Esophagus muscularis mucosa (tissue), 4 donors: ENCODE measurements at regions not wholly inside any gene's neighbourhood (a gene's known extent, or its start where the extent isn't known, plus 50 kb on each side); places are given as distances from the start of the nearest gene placed in this dataset.

Source experiments
- DNase-seq: peaks from one replicate; pipeline ENCODE4 v3.0.0-alpha.2; 2017; ENCODE audit errors: extremely low spot score
- H3K27ac ChIP-seq, 4 donors: fragments of 200-600 bp; sonication (generic); replicated peaks in 1 of 4; 1 replicate in 3 of 4; 2 replicates in 1 of 4; pipeline ENCODE4 v1.5.1; 2016 to 2019; ENCODE audit warnings: mild to moderate bottlenecking in 1 of 4
- H3K27me3 ChIP-seq, 4 donors: fragments of 200-600 bp; sonication (generic); one replicate each; pipeline versions ENCODE4 v1.5.1 to v1.6.0; 2016 to 2019
- H3K36me3 ChIP-seq, 4 donors: fragments of 200-600 bp; sonication (generic); one replicate each; pipeline ENCODE4 v1.5.1; 2016 to 2019
- H3K4me1 ChIP-seq, 4 donors: fragments of 200-600 bp; sonication (generic); one replicate each; pipeline ENCODE4 v1.5.1; 2016 to 2019
- H3K4me3 ChIP-seq, 4 donors: fragments of 200-600 bp; sonication (generic); 1 replicate in 2 of 4; 2 replicates in 2 of 4; pipeline ENCODE4 v1.5.1; 2016 to 2019; ENCODE audit warnings: mild to moderate bottlenecking in 4 of 4, moderate library complexity in 1 of 4
- H3K9me3 ChIP-seq, 4 donors: fragments of 200-600 bp; sonication (generic); 1 replicate in 3 of 4; 2 replicates in 1 of 4; pipeline ENCODE4 v1.5.1; 2016 to 2019
- EP300 ChIP-seq: sonication (generic); formaldehyde crosslinking; IDR thresholded peaks from one replicate; pipeline ENCODE4 v1.6.1; 2017; ENCODE audit warnings: antibody characterized with exemption
- POLR2A ChIP-seq: fragments of 450-650 bp; IDR thresholded peaks from one replicate; pipeline ENCODE4 v1.6.1; 2017; ENCODE audit warnings: antibody characterized with exemption, moderate library complexity, mild to moderate bottlenecking, low read depth
- POLR2AphosphoS5 ChIP-seq, 2 donors: sonication (generic); formaldehyde crosslinking; IDR thresholded peaks; one replicate each; pipeline ENCODE4 v1.6.1; 2017; ENCODE audit warnings: antibody characterized with exemption in 2 of 2
- WGBS: methylation state at CpG from one replicate; pipeline ENCODE4 v1.1.5; 2018; 5-methylcytosine and 5-hydroxymethylcytosine counted together
- intact Hi-C: fragments of 100-400 bp; cut with DNase I; formaldehyde crosslinking; loops from one replicate; pipeline ENCODE4 v1.15.1; 2023
- TF ChIP-seq, protein P1 (sequence below), 3 experiments: fragments of 200-600 bp in 2 of 3; fragments of 450-650 bp in 1 of 3; sonication (generic) in 2 of 3; IDR thresholded peaks; one replicate each; pipeline ENCODE4 v1.5.1; 2017 to 2019; ENCODE audit warnings: antibody characterized with exemption in 3 of 3, mild to moderate bottlenecking in 2 of 3, moderate library complexity in 1 of 3

DNA sequence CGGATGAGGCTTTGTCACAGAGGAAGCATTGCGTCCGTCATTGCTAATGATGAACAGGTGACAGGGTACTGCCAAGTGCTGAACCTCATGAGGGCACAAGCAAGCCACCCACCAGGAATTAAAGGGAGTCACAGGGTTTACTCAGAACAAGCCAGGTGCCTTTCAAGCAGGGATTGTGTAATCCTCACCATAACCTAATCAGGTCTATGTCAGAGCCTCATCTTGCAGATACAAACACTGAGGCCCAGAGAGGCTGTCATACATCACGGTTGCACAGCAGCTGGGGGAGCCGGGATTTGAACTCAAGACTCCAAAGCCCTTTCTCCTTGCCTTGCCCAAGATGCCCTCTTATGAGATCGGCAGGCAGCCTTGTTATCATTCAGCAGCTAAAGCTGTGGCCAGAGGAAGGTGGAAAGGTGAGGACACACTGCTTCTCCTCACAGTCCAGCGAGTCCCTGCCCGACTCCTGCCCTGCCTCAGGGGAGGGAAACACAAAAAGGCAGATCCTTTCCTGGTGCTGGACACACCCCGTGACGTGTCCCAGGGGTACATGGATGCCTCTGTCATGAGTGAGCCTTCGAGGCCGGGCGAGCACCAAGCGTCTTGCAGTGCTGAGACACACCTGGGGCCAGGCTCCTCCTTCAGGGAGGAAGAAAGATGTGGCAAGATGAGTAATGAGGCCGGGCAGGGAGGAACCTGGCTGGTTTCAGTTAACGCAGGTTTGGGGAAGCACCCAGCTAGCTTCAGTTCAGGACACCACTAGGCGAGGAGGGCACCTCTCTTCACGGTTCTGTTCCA, 214.9 kb downstream of the LY86 start:
- intact Hi-C loops, result no loop called here
- TF ChIP-seq, protein P1, sequence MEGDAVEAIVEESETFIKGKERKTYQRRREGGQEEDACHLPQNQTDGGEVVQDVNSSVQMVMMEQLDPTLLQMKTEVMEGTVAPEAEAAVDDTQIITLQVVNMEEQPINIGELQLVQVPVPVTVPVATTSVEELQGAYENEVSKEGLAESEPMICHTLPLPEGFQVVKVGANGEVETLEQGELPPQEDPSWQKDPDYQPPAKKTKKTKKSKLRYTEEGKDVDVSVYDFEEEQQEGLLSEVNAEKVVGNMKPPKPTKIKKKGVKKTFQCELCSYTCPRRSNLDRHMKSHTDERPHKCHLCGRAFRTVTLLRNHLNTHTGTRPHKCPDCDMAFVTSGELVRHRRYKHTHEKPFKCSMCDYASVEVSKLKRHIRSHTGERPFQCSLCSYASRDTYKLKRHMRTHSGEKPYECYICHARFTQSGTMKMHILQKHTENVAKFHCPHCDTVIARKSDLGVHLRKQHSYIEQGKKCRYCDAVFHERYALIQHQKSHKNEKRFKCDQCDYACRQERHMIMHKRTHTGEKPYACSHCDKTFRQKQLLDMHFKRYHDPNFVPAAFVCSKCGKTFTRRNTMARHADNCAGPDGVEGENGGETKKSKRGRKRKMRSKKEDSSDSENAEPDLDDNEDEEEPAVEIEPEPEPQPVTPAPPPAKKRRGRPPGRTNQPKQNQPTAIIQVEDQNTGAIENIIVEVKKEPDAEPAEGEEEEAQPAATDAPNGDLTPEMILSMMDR (IDR thresholded peaks at IDR 0.05), result no peak
- TF ChIP-seq EP300, result no peak
- TF ChIP-seq POLR2AphosphoS5 (IDR thresholded peaks at IDR 0.05), result no peak
- TF ChIP-seq POLR2A, result no peak
- 77% methylated on average over 18 of the region's 18 CpGs for WGBS
- H3K27ac ChIP-seq, result no peak overlapping the region
- peaks cover 0 to 6% (median 0%) of the 10 kb centered on the region in 4 donors for H3K4me1 ChIP-seq
- H3K9me3 ChIP-seq, result no peaks in the 10 kb centered on the region
- no peak for DNase-seq
- no peak overlapping the region for H3K4me3 ChIP-seq
- peaks cover 0 to 16% (median 0%) of the 10 kb centered on the region in 4 donors for H3K27me3 ChIP-seq
- H3K36me3 ChIP-seq, result no peaks in the 10 kb centered on the region

DNA sequence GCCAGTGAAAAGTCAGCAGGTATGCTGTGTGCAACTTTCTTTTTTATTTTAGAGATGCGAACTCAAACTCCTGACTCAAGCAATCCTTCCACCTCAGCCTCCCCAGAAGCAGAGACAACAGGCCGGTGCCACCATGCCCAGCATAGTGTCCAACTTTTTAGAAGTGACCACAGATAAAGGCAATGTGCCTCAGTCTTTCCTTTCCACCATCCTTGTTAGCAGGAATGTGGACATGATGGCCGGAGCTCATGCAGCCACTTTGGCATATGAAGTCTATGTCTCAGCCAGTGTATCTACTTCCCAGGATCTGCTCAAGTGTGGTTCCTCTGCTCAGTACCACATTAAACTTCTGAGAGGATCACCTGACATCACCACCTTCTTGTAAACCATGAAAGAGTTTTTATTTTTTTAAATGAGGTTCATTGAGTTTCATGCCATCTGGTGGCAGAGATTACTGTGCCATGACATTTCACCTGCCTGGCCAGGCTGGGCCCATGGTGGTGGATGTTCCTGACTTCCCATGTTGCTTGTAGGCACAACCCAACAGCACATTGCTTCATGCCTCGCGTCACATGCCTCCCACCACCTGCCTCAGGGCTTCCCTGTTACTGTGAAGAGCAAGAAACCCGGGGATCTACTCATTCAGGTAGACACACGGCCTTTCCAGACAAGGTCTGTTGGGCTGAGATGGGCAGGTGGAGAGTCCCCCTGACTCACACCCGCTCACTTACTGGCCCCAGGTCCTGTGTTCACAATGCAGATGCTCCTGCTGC, 216.5 kb downstream of the LY86 start:
- Histone ChIP-seq H3K27ac (no peak overlapping the region), H3K4me1 (peaks cover 0 to 6% (median 0%) of the 10 kb centered on the region in 4 donors), H3K36me3 (no peaks in the 10 kb centered on the region), H3K4me3 (no peak overlapping the region), H3K9me3 (no peaks in the 10 kb centered on the region), H3K27me3 (peaks cover 0 to 27% (median 0%) of the 10 kb centered on the region in 4 donors)
- WGBS, result 100% methylated on average over 6 of the region's 8 CpGs
- no peak for TF ChIP-seq POLR2A
- TF ChIP-seq, protein P1 (IDR thresholded peaks at IDR 0.05), result no peak
- TF ChIP-seq EP300, result no peak
- TF ChIP-seq POLR2AphosphoS5 (IDR thresholded peaks at IDR 0.05), result no peak
- DNase-seq, result no peak
- intact Hi-C loops, result no loop called here

DNA sequence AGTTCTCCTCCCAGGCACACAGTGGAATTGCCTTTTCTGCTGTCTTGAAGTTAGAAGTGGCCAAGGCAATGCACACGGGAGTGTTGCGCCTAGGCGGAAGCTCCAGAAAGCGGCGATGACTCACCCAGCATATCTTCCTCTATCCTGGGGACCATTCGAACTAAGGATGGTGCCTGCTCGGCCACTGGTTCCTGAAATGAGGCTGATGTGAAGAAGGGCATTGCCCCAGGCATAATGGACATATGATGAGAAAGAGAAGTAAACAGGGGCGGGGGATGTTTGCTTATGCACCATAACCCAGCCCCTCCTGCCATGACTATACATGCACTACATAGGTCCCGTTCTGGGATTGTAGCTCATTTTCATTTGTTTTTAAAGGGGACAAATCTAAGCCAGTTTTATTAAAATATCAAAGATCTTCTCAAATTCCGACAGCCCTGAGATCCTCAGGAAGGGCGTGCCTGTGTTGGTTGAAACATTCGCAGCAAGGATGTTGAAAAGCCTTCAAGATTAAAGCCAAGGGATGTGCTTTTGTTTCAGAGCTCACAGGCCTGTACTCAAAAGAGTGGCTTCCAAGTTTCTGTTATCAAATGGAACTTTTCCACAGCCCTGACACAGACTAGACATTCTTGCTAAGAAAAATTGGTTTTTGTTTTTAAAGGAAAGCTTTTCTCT, 218.5 kb downstream of the LY86 start:
- H3K36me3 ChIP-seq, result no peaks in the 10 kb centered on the region
- peaks cover 0 to 22% (median 0%) of the 10 kb centered on the region in 4 donors for H3K27me3 ChIP-seq
- WGBS, result 76% methylated on average over 12 of the region's 12 CpGs
- H3K4me1 ChIP-seq, result peaks cover 0 to 19% (median 5%) of the 10 kb centered on the region in 4 donors
- H3K27ac ChIP-seq, result peak overlapping the region in 2 of 4 donors; percentile 14 to 25
- intact Hi-C loops, result no loop called here
- no peak for TF ChIP-seq POLR2AphosphoS5 (IDR thresholded peaks at IDR 0.05)
- TF ChIP-seq EP300, result no peak
- no peak for DNase-seq
- H3K9me3 ChIP-seq, result no peaks in the 10 kb centered on the region
- H3K4me3 ChIP-seq, result no peak overlapping the region

DNA sequence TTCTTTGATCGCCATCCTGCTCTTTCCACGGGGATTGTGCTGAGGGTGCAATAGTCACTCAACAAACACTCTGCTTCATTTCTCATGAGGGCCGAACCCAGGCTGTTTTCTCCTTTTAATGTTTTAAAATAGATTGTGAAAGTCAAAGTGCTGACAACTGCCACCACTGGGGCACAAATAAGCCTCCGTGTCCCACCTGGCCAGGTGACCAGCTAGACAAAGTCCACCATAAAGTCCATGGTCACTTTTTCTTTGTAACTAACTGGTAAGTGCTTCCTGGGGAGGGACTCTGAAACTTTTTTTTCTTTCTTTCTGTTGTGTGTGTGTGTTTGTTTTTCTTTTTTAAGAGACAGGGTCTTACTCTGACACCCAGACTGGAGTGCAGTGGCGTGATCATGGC, 219.8 kb downstream of the LY86 start:
- Histone ChIP-seq H3K4me3 (no peak overlapping the region), H3K27ac (no peak overlapping the region), H3K27me3 (peaks cover 0 to 13% (median 0%) of the 10 kb centered on the region in 4 donors), H3K9me3 (no peaks in the 10 kb centered on the region), H3K36me3 (no peaks in the 10 kb centered on the region), H3K4me1 (peaks cover 0 to 19% (median 5%) of the 10 kb centered on the region in 4 donors)
- intact Hi-C loops, result no loop called here
- 84% methylated on average over 5 of the region's 5 CpGs for WGBS
- no peak for DNase-seq
- no peak for TF ChIP-seq POLR2AphosphoS5 (IDR thresholded peaks at IDR 0.05)
- no peak for TF ChIP-seq POLR2A
- TF ChIP-seq EP300, result no peak
- TF ChIP-seq, protein P1 (IDR thresholded peaks at IDR 0.05), result no peak

DNA sequence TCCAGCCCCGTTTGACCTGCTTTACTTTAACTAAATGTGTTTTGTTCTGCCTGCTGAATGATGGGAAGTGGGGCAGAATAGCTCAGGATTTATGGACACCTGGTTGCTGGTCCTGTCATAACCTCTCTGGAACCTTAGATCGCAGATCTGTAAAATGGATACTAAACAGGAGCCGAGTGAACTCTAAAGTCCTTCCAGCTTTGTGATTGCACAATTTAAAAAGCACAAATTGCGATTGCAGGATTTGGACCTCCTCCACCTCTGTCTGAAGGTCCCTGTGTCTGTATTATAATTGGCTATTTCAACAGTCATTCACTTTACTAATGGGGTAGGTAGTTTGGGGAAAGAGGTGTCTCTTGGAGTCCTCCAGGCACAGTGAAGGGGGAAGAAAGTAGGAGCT, 220.4 kb downstream of the LY86 start:
- DNase-seq, result no peak
- H3K36me3 ChIP-seq, result no peaks in the 10 kb centered on the region
- intact Hi-C loops, result no loop called here
- no peaks in the 10 kb centered on the region for H3K9me3 ChIP-seq
- no peak overlapping the region for H3K4me3 ChIP-seq
- H3K27ac ChIP-seq, result no peak overlapping the region
- peaks cover 0 to 13% (median 0%) of the 10 kb centered on the region in 4 donors for H3K27me3 ChIP-seq
- no peak for TF ChIP-seq POLR2AphosphoS5 (IDR thresholded peaks at IDR 0.05)
- no peak for TF ChIP-seq POLR2A
- TF ChIP-seq, protein P1 (IDR thresholded peaks at IDR 0.05), result no peak
- TF ChIP-seq EP300, result no peak
- WGBS, result 82% methylated on average over 4 of the region's 4 CpGs
- H3K4me1 ChIP-seq, result peaks cover 0 to 19% (median 5%) of the 10 kb centered on the region in 4 donors
